ENCODE measurements at regions not wholly inside any gene's neighbourhood (a gene's known extent, or its start where the extent isn't known, plus 50 kb on each side); places are given as distances from the start of the nearest gene placed in this dataset.

DNA sequence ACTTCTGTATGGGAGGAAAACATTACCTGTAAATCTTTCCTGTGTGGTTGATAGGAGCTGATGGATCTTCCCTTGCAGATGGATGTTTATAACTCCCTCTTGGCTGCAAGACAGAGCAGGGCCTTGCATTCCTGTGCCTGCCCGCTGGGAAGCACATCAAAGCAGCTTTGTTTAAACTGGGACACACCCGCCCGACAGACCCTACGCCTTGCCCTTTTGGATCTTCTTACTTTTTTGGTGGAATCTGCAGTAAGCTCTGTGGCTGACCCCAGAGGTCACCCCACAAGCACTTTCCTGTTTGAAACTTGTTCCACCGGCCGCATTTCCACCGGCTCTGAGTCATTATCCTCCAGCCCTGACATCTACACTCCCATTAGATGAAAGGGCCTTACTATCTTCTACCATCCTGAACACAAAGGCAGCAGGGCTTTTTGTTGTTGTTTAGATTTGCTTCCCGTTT lies 244.1 kb upstream of the STT3B start (continued):
- TF ChIP-seq, protein P1, sequence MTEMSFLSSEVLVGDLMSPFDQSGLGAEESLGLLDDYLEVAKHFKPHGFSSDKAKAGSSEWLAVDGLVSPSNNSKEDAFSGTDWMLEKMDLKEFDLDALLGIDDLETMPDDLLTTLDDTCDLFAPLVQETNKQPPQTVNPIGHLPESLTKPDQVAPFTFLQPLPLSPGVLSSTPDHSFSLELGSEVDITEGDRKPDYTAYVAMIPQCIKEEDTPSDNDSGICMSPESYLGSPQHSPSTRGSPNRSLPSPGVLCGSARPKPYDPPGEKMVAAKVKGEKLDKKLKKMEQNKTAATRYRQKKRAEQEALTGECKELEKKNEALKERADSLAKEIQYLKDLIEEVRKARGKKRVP (CRISPR knock-in tag; IDR thresholded peaks at IDR 0.05) = 0 out of 4 replicates have a peak, but pooled peaks of 1 of the 2 experiments have one; percentile 35
- TF ChIP-seq, protein P2, sequence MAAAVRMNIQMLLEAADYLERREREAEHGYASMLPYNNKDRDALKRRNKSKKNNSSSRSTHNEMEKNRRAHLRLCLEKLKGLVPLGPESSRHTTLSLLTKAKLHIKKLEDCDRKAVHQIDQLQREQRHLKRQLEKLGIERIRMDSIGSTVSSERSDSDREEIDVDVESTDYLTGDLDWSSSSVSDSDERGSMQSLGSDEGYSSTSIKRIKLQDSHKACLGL (CRISPR knock-in tag; IDR thresholded peaks at IDR 0.05) = no peak
- TF ChIP-seq, protein P3, sequence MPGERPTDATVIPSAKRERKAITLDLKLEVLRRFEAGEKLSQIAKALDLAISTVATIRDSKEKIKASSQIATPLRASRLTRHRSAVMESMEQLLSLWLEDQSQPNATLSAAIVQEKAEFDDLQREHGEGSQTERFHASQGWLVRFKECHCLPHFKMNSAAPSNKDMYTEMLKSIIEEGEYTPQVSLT (CRISPR knock-in tag; IDR thresholded peaks at IDR 0.05; ENCODE audit: borderline replicate concordance, low read depth) = no peak
- TF ChIP-seq BRCA1 (CRISPR knock-in tag; IDR thresholded peaks at IDR 0.05) (no peak), ZNF614 (CRISPR knock-in tag; IDR thresholded peaks at IDR 0.05; ENCODE audit: borderline replicate concordance) (peak; percentile 80; the same call in 1 of the 2 replicates), ZNF17 (CRISPR knock-in tag; IDR thresholded peaks at IDR 0.05) (no peak), ZNF136 (CRISPR knock-in tag; IDR thresholded peaks at IDR 0.05; ENCODE audit: low read depth) (no peak), HNRNPUL1 (IDR thresholded peaks at IDR 0.05; ENCODE audit: low read depth, low read length) (no peak), ZNF776 (CRISPR knock-in tag; IDR thresholded peaks at IDR 0.05) (no peak), ZNF563 (CRISPR knock-in tag; IDR thresholded peaks at IDR 0.05) (no peak), YY1 (IDR thresholded peaks at IDR 0.05; ENCODE audit: insufficient read depth, insufficient replicate concordance, low read depth, low read length) (no peak), HNF4A (CRISPR knock-in tag; IDR thresholded peaks at IDR 0.05) (peak; percentile 88), ZNF431 (CRISPR knock-in tag; IDR thresholded peaks at IDR 0.05; ENCODE audit: borderline replicate concordance, low read depth) (no peak), ZNF780A (CRISPR knock-in tag; IDR thresholded peaks at IDR 0.05) (no peak), SAP130 (CRISPR knock-in tag; IDR thresholded peaks at IDR 0.05; ENCODE audit: low read depth) (peak; percentile 70; the same call in 1 of the 2 replicates), NFKBIZ (CRISPR knock-in tag; IDR thresholded peaks at IDR 0.05) (no peak), FOXP1 (IDR thresholded peaks at IDR 0.05) (no peak), FOXP1 (CRISPR knock-in tag; IDR thresholded peaks at IDR 0.05) (peak; percentile 79), SRSF4 (IDR thresholded peaks at IDR 0.05; ENCODE audit: low read depth, low read length, poor library complexity, severe bottlenecking) (no peak), ZNF558 (CRISPR knock-in tag; IDR thresholded peaks at IDR 0.05; ENCODE audit: borderline replicate concordance) (no peak)
- TF ChIP-seq, protein P4, sequence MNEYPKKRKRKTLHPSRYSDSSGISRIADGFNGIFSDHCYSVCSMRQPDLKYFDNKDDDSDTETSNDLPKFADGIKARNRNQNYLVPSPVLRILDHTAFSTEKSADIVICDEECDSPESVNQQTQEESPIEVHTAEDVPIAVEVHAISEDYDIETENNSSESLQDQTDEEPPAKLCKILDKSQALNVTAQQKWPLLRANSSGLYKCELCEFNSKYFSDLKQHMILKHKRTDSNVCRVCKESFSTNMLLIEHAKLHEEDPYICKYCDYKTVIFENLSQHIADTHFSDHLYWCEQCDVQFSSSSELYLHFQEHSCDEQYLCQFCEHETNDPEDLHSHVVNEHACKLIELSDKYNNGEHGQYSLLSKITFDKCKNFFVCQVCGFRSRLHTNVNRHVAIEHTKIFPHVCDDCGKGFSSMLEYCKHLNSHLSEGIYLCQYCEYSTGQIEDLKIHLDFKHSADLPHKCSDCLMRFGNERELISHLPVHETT (CRISPR knock-in tag; conservative IDR thresholded peaks at IDR 0.05) = no peak
- TF ChIP-seq, protein P5, sequence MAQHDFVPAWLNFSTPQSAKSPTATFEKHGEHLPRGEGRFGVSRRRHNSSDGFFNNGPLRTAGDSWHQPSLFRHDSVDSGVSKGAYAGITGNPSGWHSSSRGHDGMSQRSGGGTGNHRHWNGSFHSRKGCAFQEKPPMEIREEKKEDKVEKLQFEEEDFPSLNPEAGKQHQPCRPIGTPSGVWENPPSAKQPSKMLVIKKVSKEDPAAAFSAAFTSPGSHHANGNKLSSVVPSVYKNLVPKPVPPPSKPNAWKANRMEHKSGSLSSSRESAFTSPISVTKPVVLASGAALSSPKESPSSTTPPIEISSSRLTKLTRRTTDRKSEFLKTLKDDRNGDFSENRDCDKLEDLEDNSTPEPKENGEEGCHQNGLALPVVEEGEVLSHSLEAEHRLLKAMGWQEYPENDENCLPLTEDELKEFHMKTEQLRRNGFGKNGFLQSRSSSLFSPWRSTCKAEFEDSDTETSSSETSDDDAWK (CRISPR knock-in tag; IDR thresholded peaks at IDR 0.05) = no peak
- TF ChIP-seq, protein P6, sequence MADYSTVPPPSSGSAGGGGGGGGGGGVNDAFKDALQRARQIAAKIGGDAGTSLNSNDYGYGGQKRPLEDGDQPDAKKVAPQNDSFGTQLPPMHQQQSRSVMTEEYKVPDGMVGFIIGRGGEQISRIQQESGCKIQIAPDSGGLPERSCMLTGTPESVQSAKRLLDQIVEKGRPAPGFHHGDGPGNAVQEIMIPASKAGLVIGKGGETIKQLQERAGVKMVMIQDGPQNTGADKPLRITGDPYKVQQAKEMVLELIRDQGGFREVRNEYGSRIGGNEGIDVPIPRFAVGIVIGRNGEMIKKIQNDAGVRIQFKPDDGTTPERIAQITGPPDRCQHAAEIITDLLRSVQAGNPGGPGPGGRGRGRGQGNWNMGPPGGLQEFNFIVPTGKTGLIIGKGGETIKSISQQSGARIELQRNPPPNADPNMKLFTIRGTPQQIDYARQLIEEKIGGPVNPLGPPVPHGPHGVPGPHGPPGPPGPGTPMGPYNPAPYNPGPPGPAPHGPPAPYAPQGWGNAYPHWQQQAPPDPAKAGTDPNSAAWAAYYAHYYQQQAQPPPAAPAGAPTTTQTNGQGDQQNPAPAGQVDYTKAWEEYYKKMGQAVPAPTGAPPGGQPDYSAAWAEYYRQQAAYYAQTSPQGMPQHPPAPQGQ (CRISPR knock-in tag; IDR thresholded peaks at IDR 0.05; ENCODE audit: borderline replicate concordance) = no peak
- TF ChIP-seq, protein P7, sequence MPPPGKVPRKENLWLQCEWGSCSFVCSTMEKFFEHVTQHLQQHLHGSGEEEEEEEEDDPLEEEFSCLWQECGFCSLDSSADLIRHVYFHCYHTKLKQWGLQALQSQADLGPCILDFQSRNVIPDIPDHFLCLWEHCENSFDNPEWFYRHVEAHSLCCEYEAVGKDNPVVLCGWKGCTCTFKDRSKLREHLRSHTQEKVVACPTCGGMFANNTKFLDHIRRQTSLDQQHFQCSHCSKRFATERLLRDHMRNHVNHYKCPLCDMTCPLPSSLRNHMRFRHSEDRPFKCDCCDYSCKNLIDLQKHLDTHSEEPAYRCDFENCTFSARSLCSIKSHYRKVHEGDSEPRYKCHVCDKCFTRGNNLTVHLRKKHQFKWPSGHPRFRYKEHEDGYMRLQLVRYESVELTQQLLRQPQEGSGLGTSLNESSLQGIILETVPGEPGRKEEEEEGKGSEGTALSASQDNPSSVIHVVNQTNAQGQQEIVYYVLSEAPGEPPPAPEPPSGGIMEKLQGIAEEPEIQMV (CRISPR knock-in tag; IDR thresholded peaks at IDR 0.05; ENCODE audit: low read depth) = no peak

Data from HepG2 (cell line).